ENCODE measurements at regions not wholly inside any gene's neighbourhood (a gene's known extent, or its start where the extent isn't known, plus 50 kb on each side); places are given as distances from the start of the nearest gene placed in this dataset.
"Not testable (repeated sequence)": the region's sequence is repeated elsewhere in the genome, so short reads cannot be mapped to it uniquely, and the experiment has no call there.

DNA sequence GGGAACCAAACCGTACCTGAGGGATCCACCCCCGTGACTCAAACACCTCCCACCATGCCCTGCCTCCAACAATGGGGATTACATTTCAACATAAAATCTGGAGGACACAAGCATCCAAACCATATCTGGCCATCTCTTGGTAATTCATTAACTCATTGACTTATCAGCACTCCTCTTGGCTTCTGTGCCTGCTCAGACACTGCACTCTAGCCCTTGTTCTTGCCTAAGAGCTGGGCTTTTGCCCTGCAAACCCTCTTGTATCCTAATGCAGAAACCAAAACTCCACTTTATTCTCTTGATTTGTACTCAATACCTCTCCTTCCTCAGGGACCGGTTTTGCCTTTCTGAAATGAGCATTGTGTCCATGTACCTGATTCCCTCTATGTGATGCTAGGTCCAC is 330.2 kb upstream of the FZD8 start:
- Mint-ChIP-seq H3K4me1 (ENCODE audit: unreplicated experiment) (no peaks in the 10 kb centered on the region), H3K27ac (no peak overlapping the region), H3K9me3 (peaks cover 5% of the 10 kb centered on the region), H3K27me3 (peaks cover 40% of the 10 kb centered on the region), H3K36me3 (no peaks in the 10 kb centered on the region), H3K4me3 (no peak overlapping the region)
- no peak for DNase-seq (ENCODE audit: extremely low spot score, unreplicated experiment)
- TF ChIP-seq, protein P1, sequence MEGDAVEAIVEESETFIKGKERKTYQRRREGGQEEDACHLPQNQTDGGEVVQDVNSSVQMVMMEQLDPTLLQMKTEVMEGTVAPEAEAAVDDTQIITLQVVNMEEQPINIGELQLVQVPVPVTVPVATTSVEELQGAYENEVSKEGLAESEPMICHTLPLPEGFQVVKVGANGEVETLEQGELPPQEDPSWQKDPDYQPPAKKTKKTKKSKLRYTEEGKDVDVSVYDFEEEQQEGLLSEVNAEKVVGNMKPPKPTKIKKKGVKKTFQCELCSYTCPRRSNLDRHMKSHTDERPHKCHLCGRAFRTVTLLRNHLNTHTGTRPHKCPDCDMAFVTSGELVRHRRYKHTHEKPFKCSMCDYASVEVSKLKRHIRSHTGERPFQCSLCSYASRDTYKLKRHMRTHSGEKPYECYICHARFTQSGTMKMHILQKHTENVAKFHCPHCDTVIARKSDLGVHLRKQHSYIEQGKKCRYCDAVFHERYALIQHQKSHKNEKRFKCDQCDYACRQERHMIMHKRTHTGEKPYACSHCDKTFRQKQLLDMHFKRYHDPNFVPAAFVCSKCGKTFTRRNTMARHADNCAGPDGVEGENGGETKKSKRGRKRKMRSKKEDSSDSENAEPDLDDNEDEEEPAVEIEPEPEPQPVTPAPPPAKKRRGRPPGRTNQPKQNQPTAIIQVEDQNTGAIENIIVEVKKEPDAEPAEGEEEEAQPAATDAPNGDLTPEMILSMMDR (conservative IDR thresholded peaks at IDR 0.05): no peak

- H3K27me3 Mint-ChIP-seq: peaks cover 42% of the 10 kb centered on the region
- peaks cover 5% of the 10 kb centered on the region for H3K9me3 Mint-ChIP-seq
- TF ChIP-seq, protein P1 (conservative IDR thresholded peaks at IDR 0.05): no peak
- no peak overlapping the region for H3K27ac Mint-ChIP-seq
- H3K4me1 Mint-ChIP-seq (ENCODE audit: unreplicated experiment): no peaks in the 10 kb centered on the region
- no peak for DNase-seq (ENCODE audit: extremely low spot score, unreplicated experiment)
- no peaks in the 10 kb centered on the region for H3K36me3 Mint-ChIP-seq
- H3K4me3 Mint-ChIP-seq: no peak overlapping the region
Measured at GRCh38 chr10:35971397-35971796, 329.3 kb upstream of the FZD8 start.

DNA sequence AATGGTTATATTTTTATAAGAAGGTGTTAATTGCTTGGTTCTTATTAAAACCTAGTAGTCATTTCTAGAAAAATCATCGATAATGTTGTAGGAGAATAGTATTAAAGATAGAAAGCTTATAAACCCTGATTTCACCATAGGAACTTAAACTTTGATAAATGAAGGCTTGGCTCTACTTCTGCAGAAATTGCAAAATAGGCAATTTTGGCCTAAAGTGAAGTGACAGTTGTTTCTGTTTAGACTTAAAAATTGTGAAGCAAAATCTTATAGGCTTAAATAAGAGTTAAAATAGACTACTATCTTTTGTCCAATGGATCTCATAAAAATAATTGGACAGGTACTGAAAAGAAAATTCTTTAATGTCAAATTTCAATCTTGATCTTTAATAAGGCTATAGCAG is 321.6 kb upstream of the FZD8 start:
- peaks cover 29% of the 10 kb centered on the region for H3K27me3 Mint-ChIP-seq
- no peaks in the 10 kb centered on the region for H3K36me3 Mint-ChIP-seq
- TF ChIP-seq, protein P1 (conservative IDR thresholded peaks at IDR 0.05): no peak
- no peak overlapping the region for H3K27ac Mint-ChIP-seq
- H3K9me3 Mint-ChIP-seq: peaks cover 9% of the 10 kb centered on the region
- peaks cover 14% of the 10 kb centered on the region for H3K4me1 Mint-ChIP-seq (ENCODE audit: unreplicated experiment)
- no peak for DNase-seq (ENCODE audit: extremely low spot score, unreplicated experiment)
- no peak overlapping the region for H3K4me3 Mint-ChIP-seq

- H3K27me3 Mint-ChIP-seq: peaks cover 30% of the 10 kb centered on the region
- TF ChIP-seq, protein P1 (conservative IDR thresholded peaks at IDR 0.05): no peak
- no peak for DNase-seq (ENCODE audit: extremely low spot score, unreplicated experiment)
Measured at GRCh38 chr10:35961501-35961900, 319.4 kb upstream of the FZD8 start.

DNA sequence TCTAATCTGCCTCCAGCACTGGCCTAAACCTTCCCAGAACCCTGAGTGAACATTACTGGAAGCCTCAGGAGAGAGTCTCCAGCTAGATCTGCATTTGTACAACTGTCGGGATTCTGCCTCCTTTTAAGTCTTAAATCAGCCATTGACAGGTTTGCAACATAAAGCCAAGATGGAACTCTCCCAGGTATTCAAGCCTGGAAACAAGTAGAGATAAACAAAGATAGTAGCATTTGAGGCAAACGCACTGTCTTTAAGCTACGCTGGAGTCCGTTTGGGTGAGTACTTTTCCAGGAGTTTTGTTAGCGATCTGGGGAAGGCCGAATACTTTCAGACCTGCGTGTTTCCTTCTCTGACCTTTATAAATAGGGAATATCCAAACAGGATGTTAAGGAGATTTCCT is 317.2 kb upstream of the FZD8 start:
- DNase-seq (ENCODE audit: extremely low spot score, unreplicated experiment): no peak
- Mint-ChIP-seq H3K4me3 (no peak overlapping the region), H3K4me1 (ENCODE audit: unreplicated experiment) (peaks cover 22% of the 10 kb centered on the region), H3K36me3 (no peaks in the 10 kb centered on the region), H3K27me3 (peaks cover 22% of the 10 kb centered on the region), H3K9me3 (no peaks in the 10 kb centered on the region), H3K27ac (no peak overlapping the region)
- TF ChIP-seq, protein P1 (conservative IDR thresholded peaks at IDR 0.05): no peak

More at GRCh38 chr10:35961501-35961900, 319.4 kb upstream of the FZD8 start:
- no peak overlapping the region for H3K27ac Mint-ChIP-seq
- no peak overlapping the region for H3K4me3 Mint-ChIP-seq
- peaks cover 9% of the 10 kb centered on the region for H3K9me3 Mint-ChIP-seq
- H3K36me3 Mint-ChIP-seq: no peaks in the 10 kb centered on the region
- peaks cover 22% of the 10 kb centered on the region for H3K4me1 Mint-ChIP-seq (ENCODE audit: unreplicated experiment)

DNA sequence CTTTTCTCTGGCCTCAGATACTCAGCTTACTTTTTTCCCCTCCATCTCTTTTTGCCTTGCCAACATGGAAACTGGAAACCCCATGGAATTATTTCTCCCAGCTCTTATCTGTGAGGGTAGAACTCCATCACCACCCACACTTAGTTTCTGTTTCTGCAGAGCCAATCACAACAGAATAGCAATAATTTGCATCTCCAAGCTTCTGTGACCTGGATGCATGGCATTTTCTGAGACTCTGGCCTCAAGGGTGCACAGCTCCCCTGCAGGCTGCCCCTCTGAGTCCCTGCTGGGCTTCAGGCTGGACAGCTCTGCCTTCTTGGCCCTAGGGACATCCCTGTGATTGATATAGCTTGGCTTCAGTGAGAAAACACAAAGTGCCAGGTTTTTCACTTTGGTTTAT is 316.5 kb upstream of the FZD8 start:
- H3K36me3 Mint-ChIP-seq: not testable (repeated sequence)

More for the DNA sequence above, 316.5 kb upstream of the FZD8 start:
- not testable (repeated sequence) for H3K4me3 Mint-ChIP-seq; DNase-seq (ENCODE audit: extremely low spot score, unreplicated experiment); H3K9me3 Mint-ChIP-seq; H3K27ac Mint-ChIP-seq
- H3K27me3 Mint-ChIP-seq: peaks cover 23% of the 10 kb centered on the region
- H3K4me1 Mint-ChIP-seq (ENCODE audit: unreplicated experiment): peaks cover 22% of the 10 kb centered on the region

Data from type B pancreatic cell (in vitro differentiated cells).